B cell (primary cell): ENCODE measurements at regions not wholly inside any gene's neighbourhood (a gene's known extent, or its start where the extent isn't known, plus 50 kb on each side); places are given as distances from the start of the nearest gene placed in this dataset.

Experiments
- CTCF ChIP-seq: fragments of 200-600 bp; IDR thresholded peaks from one replicate; pipeline ENCODE4 v1.8.0; 2022; ENCODE audit warnings: antibody characterized with exemption, mild to moderate bottlenecking
- EZH2 ChIP-seq: IDR thresholded peaks from 2 replicates; pipeline ENCODE4 v1.6.1; 2012; ENCODE audit warnings: borderline replicate concordance, low read depth, mild to moderate bottlenecking, moderate library complexity, low read length; ENCODE audit not compliant: insufficient read depth, poor library complexity, severe bottlenecking

GRCh38 chrX:110853610-110854009 is 58.0 kb upstream of the CHRDL1 start:
- TF ChIP-seq CTCF (no peak), EZH2 (no peak)
